HCT116 (cell line): ENCODE measurements at regions not wholly inside any gene's neighbourhood (a gene's known extent, or its start where the extent isn't known, plus 50 kb on each side); places are given as distances from the start of the nearest gene placed in this dataset.
A peak's percentile ranks its signal among the peaks of the same experiment; 100 is the strongest.

Source experiments
- ATAC-seq: fragments of 200-7000 bp; cut with Tn5 transposase; 2 replicates; pipeline ENCODE4 v1.9.1; 2020; ENCODE audit warnings: mild to moderate bottlenecking, moderate library complexity
- BruUV-seq: library from RNA; stranded (reverse); fragments of 400-500 nt; replicated peaks from 2 replicates; lab custom pipeline; 2021; lab: Mats Ljungman, UMichigan
- CTCF ChIA-PET: fragments of 300-600 bp; sonication (Branson Sonifier 250); formaldehyde crosslinking; loops from one replicate; lab custom pipeline; 2021; ENCODE audit warnings: antibody characterized with exemption; lab: Charles Lee
- POLR2A ChIA-PET: fragments of 300-600, 350-600 bp; sonication (Branson Sonifier 250); formaldehyde crosslinking; loops from one replicate; lab custom pipeline; 2021; ENCODE audit warnings: antibody characterized with exemption; lab: Charles Lee
- RAD21 ChIA-PET, 2 experiments: fragments of 300-600 bp; sonication (Branson Sonifier 250); formaldehyde crosslinking; loops; one replicate each; lab custom pipeline; 2023; ENCODE audit warnings: low total read pairs in 2 of 2; ENCODE audit not compliant: uncharacterized antibody in 2 of 2, unreplicated experiment in 2 of 2, low non-redundant PET in 1 of 2; lab: Charles Lee
- DNase-seq: peaks from one replicate; pipeline ENCODE4 v3.0.0-alpha.2; 2010; ENCODE audit warnings: low read depth, low spot score
- H2AFZ ChIP-seq: fragments of 200-600 bp; shearing (Covaris generic), sonication (generic); 2 replicates; pipeline ENCODE4 v1.6.1; 2017; ENCODE audit warnings: low read depth, mixed run types, mixed read lengths, antibody characterized with exemption, low read length; ENCODE audit not compliant: poor library complexity, severe bottlenecking
- H3K27ac ChIP-seq: 2 replicates; pipeline ENCODE4 v1.5.1; 2012; ENCODE audit warnings: low read depth, low read length
- H3K27me3 ChIP-seq: fragments of 200-600 bp; sonication (generic); 2 replicates; pipeline ENCODE4 v1.6.1; 2016; ENCODE audit warnings: mixed run types, low read length, mixed read lengths; ENCODE audit not compliant: insufficient read depth
- H3K36me3 ChIP-seq, 2 experiments: fragments of 200-500 bp in 1 of 2; fragments of 200-600 bp in 1 of 2; sonication (Bioruptor generic) in 1 of 2; sonication (generic) in 1 of 2; 2 replicates each; pipeline versions ENCODE4 v1.5.1 to v1.6.1; 2014 to 2016; ENCODE audit warnings: low read length in 2 of 2, inconsistent platforms in 1 of 2, mixed read lengths in 1 of 2, mixed run types in 1 of 2; ENCODE audit not compliant: insufficient read depth in 2 of 2, control insufficient read depth in 1 of 2
- H3K4me1 ChIP-seq, 2 experiments: fragments of 200-600 bp in 1 of 2; sonication (generic) in 1 of 2; 2 replicates each; pipeline versions ENCODE4 v1.5.1 to v1.6.1; 2012 to 2017; ENCODE audit warnings: low read length in 2 of 2, inconsistent platforms in 1 of 2, mild to moderate bottlenecking in 1 of 2, mixed read lengths in 1 of 2, mixed run types in 1 of 2, moderate library complexity in 1 of 2; ENCODE audit not compliant: insufficient read depth in 2 of 2, control insufficient read depth in 1 of 2
- H3K4me2 ChIP-seq: fragments of 200-600 bp; sonication (generic); 2 replicates; pipeline ENCODE4 v1.6.1; 2017; ENCODE audit warnings: mixed run types, low read length, mixed read lengths
- H3K4me3 ChIP-seq, 2 experiments: fragments of 200-600 bp in 1 of 2; sonication (generic) in 1 of 2; replicated peaks in 1 of 2; 2 replicates each; pipeline ENCODE4 v1.5.1; 2011 to 2016; ENCODE audit warnings: low read length in 2 of 2, control low read depth in 1 of 2, low read depth in 1 of 2, mild to moderate bottlenecking in 1 of 2, mixed read lengths in 1 of 2, mixed run types in 1 of 2
- H3K79me2 ChIP-seq: fragments of 200-600 bp; sonication (generic); 2 replicates; pipeline ENCODE4 v1.6.1; 2017; ENCODE audit warnings: mild to moderate bottlenecking, mixed run types, low read length, moderate library complexity, mixed read lengths; ENCODE audit not compliant: insufficient read depth
- H3K9ac ChIP-seq: fragments of 200-600 bp; sonication (generic); 2 replicates; pipeline ENCODE4 v1.6.1; 2016; ENCODE audit warnings: low read length, mixed read lengths
- H3K9me2 ChIP-seq: fragments of 200-600 bp; sonication (generic), shearing (Covaris generic); 2 replicates; pipeline ENCODE4 v1.6.1; 2017; ENCODE audit warnings: mixed run types, mild to moderate bottlenecking, moderate library complexity; ENCODE audit not compliant: insufficient read depth
- H3K9me3 ChIP-seq, 2 experiments: fragments of 200-500 bp in 1 of 2; fragments of 200-600 bp in 1 of 2; sonication (Bioruptor generic) in 1 of 2; sonication (generic) in 1 of 2; 2 replicates each; pipeline ENCODE4 v1.6.1; 2014 to 2017; ENCODE audit warnings: low read length in 2 of 2, mixed read lengths in 2 of 2, inconsistent platforms in 1 of 2, low read depth in 1 of 2, mild to moderate bottlenecking in 1 of 2, mixed run types in 1 of 2, moderate library complexity in 1 of 2; ENCODE audit not compliant: control insufficient read depth in 1 of 2, insufficient read depth in 1 of 2
- H4K20me1 ChIP-seq: fragments of 200-600 bp; sonication (generic), shearing (Covaris generic); 2 replicates; pipeline ENCODE4 v1.6.1; 2017; ENCODE audit warnings: mixed run types, mild to moderate bottlenecking, moderate library complexity; ENCODE audit not compliant: insufficient read depth
- CBX3 ChIP-seq: IDR thresholded peaks from 2 replicates; pipeline ENCODE4 v1.6.1; 2012; ENCODE audit warnings: low read depth
- RAD21 ChIP-seq: IDR thresholded peaks from 2 replicates; pipeline ENCODE4 v1.6.1; 2012; ENCODE audit warnings: low read depth, mild to moderate bottlenecking
- SIN3A ChIP-seq: IDR thresholded peaks from 2 replicates; pipeline ENCODE4 v1.6.1; 2012; ENCODE audit warnings: low read depth
- ZNF274 ChIP-seq: fragments of 200-500 bp; sonication (Bioruptor generic); IDR thresholded peaks from 2 replicates; pipeline ENCODE4 v1.6.1; 2014; ENCODE audit warnings: mild to moderate bottlenecking, low read depth, low read length, inconsistent platforms
- intact Hi-C: fragments of 100-400 bp; cut with micrococcal nuclease; formaldehyde crosslinking; loops from 2 replicates; pipeline ENCODE4 v1.10.0; 2022
- TF ChIP-seq, protein P1 (sequence below): IDR thresholded peaks from 2 replicates; pipeline ENCODE4 v1.6.1; 2012
- TF ChIP-seq, protein P2 (sequence below), 3 experiments: fragments of 200-600 bp in 1 of 3; sonication (generic) in 1 of 3; IDR thresholded peaks in 2 of 3; conservative IDR thresholded peaks in 1 of 3; 2 replicates each; pipeline ENCODE4 v1.5.1; 2012 to 2017; ENCODE audit warnings: low read depth in 2 of 3, low read length in 2 of 3, antibody characterized with exemption in 1 of 3, borderline replicate concordance in 1 of 3, control low read depth in 1 of 3, mild to moderate bottlenecking in 1 of 3, mixed read lengths in 1 of 3, mixed run types in 1 of 3, moderate library complexity in 1 of 3; ENCODE audit not compliant: insufficient read depth in 1 of 3

DNA sequence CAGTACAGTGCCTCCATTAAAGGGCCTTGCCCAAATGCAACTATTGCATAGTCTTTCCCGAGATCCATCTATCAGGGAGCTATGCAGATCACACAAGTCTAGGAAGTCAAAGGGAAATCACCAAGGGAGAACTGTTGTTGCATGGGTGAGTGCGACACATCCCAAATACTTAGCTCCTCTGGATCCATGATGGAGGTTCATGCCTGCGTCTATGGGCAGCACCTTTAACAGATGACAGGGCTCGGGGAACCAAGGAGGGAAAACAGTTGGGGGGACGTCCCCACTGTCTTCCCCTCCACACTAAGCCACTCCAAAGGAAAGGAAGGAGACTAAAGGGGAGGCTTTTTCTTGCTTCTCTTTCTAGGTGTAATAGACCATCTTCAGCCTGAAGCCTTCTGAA lies 552.8 kb upstream of the PKDCC start:
- H3K4me3 ChIP-seq = no peak overlapping the region
- no peaks in the 10 kb centered on the region for H3K79me2 ChIP-seq
- H3K4me2 ChIP-seq = no peak overlapping the region
- ChIA-PET RAD21 (no interaction called here), POLR2A (no interaction called here), CTCF (no interaction called here)
- no peak for DNase-seq
- H3K9me3 ChIP-seq = peaks cover 10 to 13% of the 10 kb centered on the region in 2 experiments; a peak in 2 of 4 replicates
- no TSS peak for BruUV-seq
- H3K9ac ChIP-seq = no peak overlapping the region
- no peaks in the 10 kb centered on the region for H3K36me3 ChIP-seq
- ATAC-seq = no peak
- no peaks in the 10 kb centered on the region for H3K27me3 ChIP-seq
- H3K4me1 ChIP-seq = no peaks in the 10 kb centered on the region
- no peak overlapping the region for H2AFZ ChIP-seq
- no peaks in the 10 kb centered on the region for H3K9me2 ChIP-seq
- no peak for TF ChIP-seq RAD21
- TF ChIP-seq, protein P1, sequence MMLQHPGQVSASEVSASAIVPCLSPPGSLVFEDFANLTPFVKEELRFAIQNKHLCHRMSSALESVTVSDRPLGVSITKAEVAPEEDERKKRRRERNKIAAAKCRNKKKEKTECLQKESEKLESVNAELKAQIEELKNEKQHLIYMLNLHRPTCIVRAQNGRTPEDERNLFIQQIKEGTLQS = no peak
- peak; percentile 80; the same call in 1 of the 2 replicates for TF ChIP-seq CBX3
- TF ChIP-seq ZNF274 = no peak
- intact Hi-C loops = loop anchor here (5.0 kb wide), 1 partner anchor 1583 kb away; no protein-coding TSS in a partner anchor
- no peak overlapping the region for H3K27ac ChIP-seq
- no peaks in the 10 kb centered on the region for H4K20me1 ChIP-seq

DNA sequence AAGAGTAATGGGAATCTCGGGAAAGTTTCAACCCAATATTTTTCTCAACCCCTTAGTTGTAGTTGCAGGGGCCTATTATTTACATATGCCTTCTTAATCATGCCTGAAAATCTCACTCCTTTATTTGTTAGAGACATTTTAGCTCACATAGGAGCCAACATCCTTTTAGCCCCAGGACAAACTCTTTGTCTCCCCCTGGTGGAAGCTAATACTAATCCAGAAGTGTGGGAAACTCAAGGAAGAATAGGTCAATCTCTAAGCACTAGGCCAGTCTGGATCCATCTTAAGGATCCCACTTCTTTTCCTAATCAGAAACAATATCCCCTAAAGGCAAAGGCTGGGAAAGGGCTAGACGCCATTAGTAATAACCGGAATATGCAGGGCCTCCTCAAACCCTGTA lies 550.9 kb upstream of the PKDCC start:
- no peaks in the 10 kb centered on the region for H4K20me1 ChIP-seq

More for the DNA sequence above, 550.9 kb upstream of the PKDCC start:
- intact Hi-C loops = loop anchor here (5.0 kb wide), 1 partner anchor 1585 kb away; no protein-coding TSS in a partner anchor
- ChIA-PET POLR2A (no interaction called here), RAD21 (no interaction called here), CTCF (no interaction called here)
- H3K27ac ChIP-seq = no peak overlapping the region
- no peaks in the 10 kb centered on the region for H3K36me3 ChIP-seq
- H3K9me3 ChIP-seq = peaks cover 10 to 22% of the 10 kb centered on the region in 2 experiments; a peak in 2 of 4 replicates
- no peak overlapping the region for H3K4me3 ChIP-seq
- no peaks in the 10 kb centered on the region for H3K9me2 ChIP-seq
- no peak overlapping the region for H2AFZ ChIP-seq
- DNase-seq (no peak), ATAC-seq (peak; percentile 50)
- H3K4me2 ChIP-seq = no peak overlapping the region
- BruUV-seq = no TSS peak
- H3K79me2 ChIP-seq = no peaks in the 10 kb centered on the region
- no peaks in the 10 kb centered on the region for H3K27me3 ChIP-seq
- H3K9ac ChIP-seq = no peak overlapping the region
- no peaks in the 10 kb centered on the region for H3K4me1 ChIP-seq
- TF ChIP-seq, protein P2, sequence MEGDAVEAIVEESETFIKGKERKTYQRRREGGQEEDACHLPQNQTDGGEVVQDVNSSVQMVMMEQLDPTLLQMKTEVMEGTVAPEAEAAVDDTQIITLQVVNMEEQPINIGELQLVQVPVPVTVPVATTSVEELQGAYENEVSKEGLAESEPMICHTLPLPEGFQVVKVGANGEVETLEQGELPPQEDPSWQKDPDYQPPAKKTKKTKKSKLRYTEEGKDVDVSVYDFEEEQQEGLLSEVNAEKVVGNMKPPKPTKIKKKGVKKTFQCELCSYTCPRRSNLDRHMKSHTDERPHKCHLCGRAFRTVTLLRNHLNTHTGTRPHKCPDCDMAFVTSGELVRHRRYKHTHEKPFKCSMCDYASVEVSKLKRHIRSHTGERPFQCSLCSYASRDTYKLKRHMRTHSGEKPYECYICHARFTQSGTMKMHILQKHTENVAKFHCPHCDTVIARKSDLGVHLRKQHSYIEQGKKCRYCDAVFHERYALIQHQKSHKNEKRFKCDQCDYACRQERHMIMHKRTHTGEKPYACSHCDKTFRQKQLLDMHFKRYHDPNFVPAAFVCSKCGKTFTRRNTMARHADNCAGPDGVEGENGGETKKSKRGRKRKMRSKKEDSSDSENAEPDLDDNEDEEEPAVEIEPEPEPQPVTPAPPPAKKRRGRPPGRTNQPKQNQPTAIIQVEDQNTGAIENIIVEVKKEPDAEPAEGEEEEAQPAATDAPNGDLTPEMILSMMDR (IDR thresholded peaks at IDR 0.05 in 2 of 3, conservative IDR thresholded peaks at IDR 0.05 in 1 of 3; ENCODE audit: borderline replicate concordance in 1 of 3, insufficient read depth in 1 of 3, low read depth in 2 of 3, low read length in 2 of 3) = peak; percentile 5 to 55 (median 46); a peak in 4 of 6 replicates
- 0 out of 2 replicates have a peak, but pooled peaks have one; percentile 14 for TF ChIP-seq RAD21
- TF ChIP-seq SIN3A = no peak
- TF ChIP-seq, all 23 proteins: peak for 2
